ENCODE measurements at regions not wholly inside any gene's neighbourhood (a gene's known extent, or its start where the extent isn't known, plus 50 kb on each side); places are given as distances from the start of the nearest gene placed in this dataset.

GRCh38 chr7:85703251-85704010 is 516.6 kb upstream of the SEMA3D start:
- no TSS peak for BruUV-seq (replicated peaks)
- H3K4me1 ChIP-seq (ENCODE audit: control insufficient read depth in 1 of 2, insufficient read depth in 2 of 2, low read length in 2 of 2), result no peaks in the 10 kb centered on the region
- ChIA-PET CTCF (no interaction called here), RAD21 (ENCODE audit: low non-redundant PET in 1 of 2, low total read pairs in 2 of 2, uncharacterized antibody in 2 of 2, unreplicated experiment in 2 of 2) (no interaction called here), POLR2A (no interaction called here)
- H3K27me3 ChIP-seq (ENCODE audit: insufficient read depth, low read length), result no peaks in the 10 kb centered on the region
- H3K9me3 ChIP-seq (ENCODE audit: control insufficient read depth in 1 of 2, insufficient read depth in 1 of 2, low read depth in 1 of 2, low read length in 2 of 2), result no peaks in the 10 kb centered on the region
- no peaks in the 10 kb centered on the region for H3K9me2 ChIP-seq (ENCODE audit: insufficient read depth)
- H4K20me1 ChIP-seq (ENCODE audit: insufficient read depth), result no peaks in the 10 kb centered on the region
- ATAC-seq, result no peak
- DNase-seq (ENCODE audit: low read depth, low spot score), result no peak
- H2AFZ ChIP-seq (ENCODE audit: low read depth, low read length, poor library complexity, severe bottlenecking), result no peak overlapping the region
- H3K9ac ChIP-seq (ENCODE audit: low read length), result no peak overlapping the region
- intact Hi-C loops (cut with micrococcal nuclease), result no loop called here
- no peak overlapping the region for H3K27ac ChIP-seq (ENCODE audit: low read depth, low read length)
- H3K4me3 ChIP-seq (replicated peaks in 1 of 2; ENCODE audit: low read depth in 1 of 2, low read length in 2 of 2), result no peak overlapping the region
- no peak for TF ChIP-seq SP1 (IDR thresholded peaks at IDR 0.05; ENCODE audit: low read depth)
- H3K36me3 ChIP-seq (ENCODE audit: control insufficient read depth in 1 of 2, insufficient read depth in 2 of 2, low read length in 2 of 2), result no peaks in the 10 kb centered on the region
- H3K79me2 ChIP-seq (ENCODE audit: insufficient read depth, low read length), result no peaks in the 10 kb centered on the region
- no peak overlapping the region for H3K4me2 ChIP-seq (ENCODE audit: low read length)

GRCh38 chr7:85702348-85702747 is 515.5 kb upstream of the SEMA3D start:
- TF ChIP-seq MAX (IDR thresholded peaks at IDR 0.05) (no peak), REST (IDR thresholded peaks at IDR 0.05; ENCODE audit: low read depth) (no peak), ZFX (IDR thresholded peaks at IDR 0.05) (no peak), POLR2AphosphoS5 (IDR thresholded peaks at IDR 0.05; ENCODE audit: low read depth, low read length) (no peak), SP1 (IDR thresholded peaks at IDR 0.05; ENCODE audit: low read depth) (no peak), SIN3A (IDR thresholded peaks at IDR 0.05; ENCODE audit: low read depth) (no peak), JUND (IDR thresholded peaks at IDR 0.05) (no peak), EZH2 (IDR thresholded peaks at IDR 0.05) (no peak), FOSL1 (IDR thresholded peaks at IDR 0.05; ENCODE audit: low read depth) (no peak), TCF7L2 (IDR thresholded peaks at IDR 0.05; ENCODE audit: borderline replicate concordance, extremely low read depth, insufficient read depth, insufficient read length) (no peak), CBX3 (IDR thresholded peaks at IDR 0.05; ENCODE audit: low read depth) (no peak), YY1 (IDR thresholded peaks at IDR 0.05; ENCODE audit: extremely low read depth, insufficient replicate concordance, low read depth, low read length) (no peak), CTCF (IDR thresholded peaks at IDR 0.05 in 2 of 3, conservative IDR thresholded peaks at IDR 0.05 in 1 of 3; ENCODE audit: borderline replicate concordance in 1 of 3, insufficient read depth in 1 of 3, low read depth in 2 of 3, low read length in 2 of 3) (no peak), EGR1 (IDR thresholded peaks at IDR 0.05; ENCODE audit: low read depth) (no peak), POLR2A (IDR thresholded peaks at IDR 0.05; ENCODE audit: borderline replicate concordance, extremely low read depth, insufficient read depth, insufficient read length) (no peak), EZH2phosphoT487 (IDR thresholded peaks at IDR 0.05; ENCODE audit: borderline replicate concordance) (no peak)
- H3K9ac ChIP-seq (ENCODE audit: low read length), result no peak overlapping the region
- no peaks in the 10 kb centered on the region for H4K20me1 ChIP-seq (ENCODE audit: insufficient read depth)
- no peak for ATAC-seq
- CTCF ChIA-PET, result no interaction called here
- no peaks in the 10 kb centered on the region for H3K27me3 ChIP-seq (ENCODE audit: insufficient read depth, low read length)
- no peaks in the 10 kb centered on the region for H3K9me3 ChIP-seq (ENCODE audit: control insufficient read depth in 1 of 2, insufficient read depth in 1 of 2, low read depth in 1 of 2, low read length in 2 of 2)
- no peak overlapping the region for H3K27ac ChIP-seq (ENCODE audit: low read depth, low read length)
- no peaks in the 10 kb centered on the region for H3K36me3 ChIP-seq (ENCODE audit: control insufficient read depth in 1 of 2, insufficient read depth in 2 of 2, low read length in 2 of 2)
- no peak overlapping the region for H3K4me3 ChIP-seq (replicated peaks in 1 of 2; ENCODE audit: low read depth in 1 of 2, low read length in 2 of 2)
- no TSS peak for BruUV-seq (replicated peaks)
- H3K9me2 ChIP-seq (ENCODE audit: insufficient read depth), result no peaks in the 10 kb centered on the region
- no peak overlapping the region for H3K4me2 ChIP-seq (ENCODE audit: low read length)
- no peak for DNase-seq (ENCODE audit: low read depth, low spot score)
- no peaks in the 10 kb centered on the region for H3K4me1 ChIP-seq (ENCODE audit: control insufficient read depth in 1 of 2, insufficient read depth in 2 of 2, low read length in 2 of 2)
- RAD21 ChIA-PET (ENCODE audit: low non-redundant PET in 1 of 2, low total read pairs in 2 of 2, uncharacterized antibody in 2 of 2, unreplicated experiment in 2 of 2), result no interaction called here
- H2AFZ ChIP-seq (ENCODE audit: low read depth, low read length, poor library complexity, severe bottlenecking), result no peak overlapping the region
- intact Hi-C loops (cut with micrococcal nuclease), result no loop called here
- no peaks in the 10 kb centered on the region for H3K79me2 ChIP-seq (ENCODE audit: insufficient read depth, low read length)
- POLR2A ChIA-PET, result no interaction called here
